ENCODE measurements at regions not wholly inside any gene's neighbourhood (a gene's known extent, or its start where the extent isn't known, plus 50 kb on each side); places are given as distances from the start of the nearest gene placed in this dataset.

GRCh38 chrX:39821709-39822095 is 276.1 kb downstream of the BCOR start:
- no peak for DNase-seq

GRCh38 chrX:39822133-39822748 is 275.5 kb downstream of the BCOR start:
- DNase-seq: no peak

- no peak for DNase-seq
These were observed 274.3 kb downstream of the BCOR start for GRCh38 chrX:39823424-39823823.

- DNase-seq: no peak
These were observed 273.9 kb downstream of the BCOR start for GRCh38 chrX:39823854-39824253.

- no peak for DNase-seq
These were observed 270.8 kb downstream of the BCOR start for GRCh38 chrX:39826813-39827543.

GRCh38 chrX:39827951-39828350 is 269.8 kb downstream of the BCOR start:
- DNase-seq: no peak

- DNase-seq: no peak
These were observed 268.8 kb downstream of the BCOR start for GRCh38 chrX:39828971-39829370.

GRCh38 chrX:39829965-39830364 is 267.8 kb downstream of the BCOR start:
- no peak for DNase-seq

GRCh38 chrX:39830414-39830813 is 267.3 kb downstream of the BCOR start:
- DNase-seq: no peak

GRCh38 chrX:39832211-39832610 is 265.5 kb downstream of the BCOR start:
- no peak for DNase-seq

- DNase-seq: no peak
These were observed 263.2 kb downstream of the BCOR start for GRCh38 chrX:39834600-39834999.

GRCh38 chrX:39835241-39835640 is 262.5 kb downstream of the BCOR start:
- no peak for DNase-seq

GRCh38 chrX:39835776-39836175 is 262.0 kb downstream of the BCOR start:
- no peak for DNase-seq

GRCh38 chrX:39836802-39837420 is 260.8 kb downstream of the BCOR start:
- DNase-seq: peak; percentile 13

- no peak for DNase-seq
These were observed 260.1 kb downstream of the BCOR start for GRCh38 chrX:39837688-39838087.

GRCh38 chrX:39839371-39839770 is 258.4 kb downstream of the BCOR start:
- DNase-seq: no peak

- no peak for DNase-seq
These were observed 257.6 kb downstream of the BCOR start for GRCh38 chrX:39840133-39840532.

GRCh38 chrX:39840581-39841093 is 257.1 kb downstream of the BCOR start:
- DNase-seq: no peak

- DNase-seq: no peak
These were observed 256.2 kb downstream of the BCOR start for GRCh38 chrX:39841604-39842003.

GRCh38 chrX:39842281-39842973 is 255.3 kb downstream of the BCOR start:
- DNase-seq: no peak

GRCh38 chrX:39843318-39843717 is 254.4 kb downstream of the BCOR start:
- DNase-seq: no peak

- DNase-seq: no peak
These were observed 252.5 kb downstream of the BCOR start for GRCh38 chrX:39845233-39845632.

- DNase-seq: no peak
These were observed 251.3 kb downstream of the BCOR start for GRCh38 chrX:39846460-39846859.

GRCh38 chrX:39848243-39848642 is 249.5 kb downstream of the BCOR start:
- DNase-seq: no peak

Data from DMS79 (cell line).